GM18499 (cell line): ENCODE measurements at regions not wholly inside any gene's neighbourhood (a gene's known extent, or its start where the extent isn't known, plus 50 kb on each side); places are given as distances from the start of the nearest gene placed in this dataset.
"Not testable (repeated sequence)": the region's sequence is repeated elsewhere in the genome, so short reads cannot be mapped to it uniquely, and the experiment has no call there.

ENCODE experiments used
- ATAC-seq: cut with Tn5 transposase; IDR thresholded peaks from one replicate; pipeline ENCODE4 v1.9.1; 2021; ENCODE audit warnings: moderate number of reproducible peaks; ENCODE audit not compliant: insufficient read depth, unreplicated experiment

DNA sequence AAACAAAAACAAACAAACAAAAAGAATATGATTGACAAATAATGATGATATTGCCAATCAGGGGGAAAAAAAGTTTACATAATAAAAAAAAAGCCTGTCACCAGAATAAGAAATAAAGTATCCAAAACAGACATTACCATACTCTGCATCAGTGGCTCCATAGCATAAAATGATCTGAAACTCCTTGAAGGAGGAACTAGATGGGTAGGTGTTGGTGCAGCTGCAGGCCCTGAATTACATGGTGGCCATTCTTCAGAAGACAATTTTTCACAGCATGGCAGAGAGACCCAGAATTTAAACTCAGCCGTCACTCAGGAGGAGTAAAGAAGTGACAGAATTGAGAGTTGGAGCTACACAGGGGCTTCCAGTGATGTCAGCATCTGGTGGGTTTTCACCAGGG lies 60.2 kb downstream of the GLUL start:
- no peak for ATAC-seq

DNA sequence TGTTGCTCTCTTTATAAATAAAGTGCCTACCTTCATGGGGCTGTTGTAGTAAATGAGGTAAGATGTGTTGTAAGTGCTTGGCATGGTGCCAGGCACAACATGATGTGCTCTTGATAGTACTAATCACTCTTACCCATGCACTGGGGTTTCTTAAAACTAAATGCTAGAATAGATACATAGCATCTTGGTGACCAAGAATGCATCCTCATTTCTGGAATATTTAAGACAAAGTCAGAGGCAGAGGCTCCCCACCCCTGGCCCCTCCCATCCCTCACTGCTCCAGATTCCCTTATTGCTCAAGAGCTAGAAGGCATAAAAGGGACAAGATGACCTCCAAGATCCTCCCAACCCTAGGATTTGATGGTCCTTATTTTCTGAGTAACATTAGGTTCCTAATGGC lies 61.3 kb downstream of the GLUL start:
- ATAC-seq, result no peak

DNA sequence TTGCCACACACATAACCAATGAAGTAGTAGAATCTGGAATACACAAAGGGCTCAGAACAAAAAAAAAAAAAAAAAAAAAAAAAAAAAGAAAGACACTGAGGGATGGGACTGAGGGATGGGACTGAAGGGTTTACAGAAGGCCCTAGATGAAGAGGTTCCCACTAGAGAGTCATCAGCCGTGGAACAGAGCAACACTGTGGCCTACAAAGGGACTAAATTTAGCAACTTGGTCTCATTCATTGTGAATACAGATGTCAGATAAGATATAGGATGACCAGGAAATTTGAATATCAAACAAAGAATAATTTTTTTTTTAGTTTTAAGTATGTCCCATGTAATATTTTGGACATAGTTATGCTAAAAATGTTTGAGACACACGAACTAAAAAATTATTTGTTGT lies 62.1 kb downstream of the GLUL start:
- ATAC-seq, result no peak

DNA sequence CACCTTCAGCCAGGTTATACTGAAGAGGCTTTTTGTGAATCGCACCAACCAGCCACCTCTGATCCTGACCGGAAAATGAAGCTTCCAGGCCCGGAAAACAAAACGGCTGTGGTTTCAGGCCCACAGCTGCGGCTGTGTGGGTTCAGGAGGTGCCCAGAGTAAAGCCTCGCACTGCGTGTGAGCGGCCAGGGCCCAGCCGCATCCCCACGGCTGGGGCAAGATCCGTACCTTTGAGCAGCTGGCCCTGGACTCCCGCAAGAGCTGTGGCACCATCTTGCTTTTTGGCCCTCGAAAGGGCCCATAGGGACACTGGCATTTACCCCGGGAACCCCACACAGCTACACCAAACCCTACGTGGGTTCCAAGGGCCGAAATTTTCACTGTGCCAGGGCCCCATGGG lies 63.0 kb downstream of the GLUL start:
- ATAC-seq, result no peak

DNA sequence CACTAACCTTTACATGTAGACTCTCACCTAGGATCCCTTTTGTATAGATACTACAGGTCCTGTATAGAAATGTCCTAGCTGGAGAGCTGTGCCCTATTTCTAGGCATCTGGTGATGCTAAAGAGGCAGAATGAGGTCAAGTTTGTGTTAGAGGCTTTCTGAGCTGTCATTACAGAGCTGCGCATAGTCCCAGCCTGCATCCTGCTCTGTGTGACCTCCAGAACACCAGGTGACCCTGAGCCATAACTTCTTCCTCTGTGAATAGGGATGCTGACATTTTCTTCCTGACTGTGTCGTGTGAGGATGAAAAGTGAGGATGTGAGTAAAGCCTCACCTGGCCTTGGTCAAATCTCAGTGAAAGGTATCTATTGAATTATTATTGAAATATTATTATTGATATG lies 66.3 kb downstream of the GLUL start:
- no peak for ATAC-seq

DNA sequence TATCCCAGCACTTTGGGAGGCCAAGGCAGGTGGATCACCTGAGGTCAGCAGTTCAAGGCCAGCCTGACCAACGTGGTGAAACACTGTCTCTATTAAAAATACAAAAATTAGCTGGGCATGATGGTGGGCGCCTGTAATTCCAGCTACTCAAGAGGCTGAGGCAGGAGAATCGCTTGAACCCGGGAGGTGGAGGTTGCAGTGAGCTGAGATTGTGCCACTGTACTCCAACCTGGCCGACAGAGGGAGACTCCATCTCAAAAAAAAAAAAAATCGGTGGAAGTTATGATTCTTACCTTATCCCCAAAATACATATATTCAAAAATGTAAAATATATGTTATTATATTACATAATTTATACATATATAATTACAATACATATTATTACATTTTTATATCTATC lies 70.1 kb downstream of the GLUL start:
- not testable (repeated sequence) for ATAC-seq

DNA sequence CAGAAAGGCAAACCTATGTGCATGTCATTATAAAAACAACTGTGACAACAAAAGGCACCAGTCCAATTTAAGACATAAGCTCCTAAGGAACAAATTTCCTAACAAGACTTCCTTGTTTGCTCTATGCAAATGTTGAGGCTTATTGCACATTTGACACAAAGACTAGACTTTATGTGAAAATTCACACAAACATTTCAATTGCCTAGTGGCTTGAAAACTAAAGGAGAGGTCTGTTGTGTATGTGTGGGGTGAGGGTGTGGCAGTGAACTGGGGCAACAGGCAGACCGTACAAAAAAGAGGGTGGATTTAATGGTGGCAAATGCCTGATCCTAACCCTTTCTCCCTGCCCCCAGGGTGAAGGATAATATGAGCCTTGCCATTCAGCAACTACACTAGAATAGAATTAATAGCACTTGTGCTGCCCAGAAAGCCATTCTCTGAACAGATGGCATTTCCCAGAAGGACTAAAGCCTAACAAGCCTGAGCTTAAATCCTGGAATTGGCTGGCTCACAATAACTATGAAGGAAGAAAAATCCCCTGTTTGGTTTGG lies 73.9 kb downstream of the GLUL start:
- no peak for ATAC-seq

DNA sequence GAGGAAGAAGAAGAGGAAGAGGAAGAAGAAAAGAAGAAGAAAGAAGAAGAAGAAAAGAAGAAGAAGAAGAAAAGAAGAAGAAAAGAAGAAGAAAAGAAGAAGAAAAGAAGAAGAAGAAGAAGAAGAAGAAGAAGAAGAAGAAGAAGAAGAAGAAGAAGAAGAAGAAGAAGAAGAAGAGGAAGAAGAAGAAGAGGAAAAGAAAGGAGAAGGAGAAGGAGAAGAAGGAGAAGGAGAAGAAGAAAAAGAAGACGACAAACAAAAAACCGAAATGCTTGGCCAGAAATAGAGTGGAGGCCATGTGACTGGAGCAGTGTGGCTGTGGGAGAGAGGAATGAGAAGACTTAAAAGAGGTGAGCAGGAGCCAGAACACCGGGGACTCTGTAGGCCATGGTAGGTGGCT lies 75.1 kb downstream of the GLUL start:
- ATAC-seq, result not testable (repeated sequence)

DNA sequence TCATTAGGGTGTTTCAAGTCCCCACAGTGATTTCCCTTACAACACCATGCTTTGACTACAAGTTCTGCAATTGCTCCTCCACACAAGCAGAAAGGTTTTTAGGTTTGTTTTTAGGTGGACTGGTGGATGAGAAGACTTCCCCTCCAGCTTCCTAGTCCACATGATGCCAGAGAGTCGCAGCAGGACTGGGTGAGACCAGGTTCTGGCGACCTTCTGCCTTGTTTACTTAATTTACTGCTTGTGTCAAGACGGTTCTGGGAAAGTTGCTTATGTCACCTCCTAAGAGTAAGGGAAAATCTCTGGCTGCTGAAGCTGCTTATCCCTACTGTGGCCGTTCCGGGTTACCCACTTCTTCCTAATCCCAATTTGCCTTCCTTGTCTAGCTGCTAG lies 76.4 kb downstream of the GLUL start:
- no peak for ATAC-seq

DNA sequence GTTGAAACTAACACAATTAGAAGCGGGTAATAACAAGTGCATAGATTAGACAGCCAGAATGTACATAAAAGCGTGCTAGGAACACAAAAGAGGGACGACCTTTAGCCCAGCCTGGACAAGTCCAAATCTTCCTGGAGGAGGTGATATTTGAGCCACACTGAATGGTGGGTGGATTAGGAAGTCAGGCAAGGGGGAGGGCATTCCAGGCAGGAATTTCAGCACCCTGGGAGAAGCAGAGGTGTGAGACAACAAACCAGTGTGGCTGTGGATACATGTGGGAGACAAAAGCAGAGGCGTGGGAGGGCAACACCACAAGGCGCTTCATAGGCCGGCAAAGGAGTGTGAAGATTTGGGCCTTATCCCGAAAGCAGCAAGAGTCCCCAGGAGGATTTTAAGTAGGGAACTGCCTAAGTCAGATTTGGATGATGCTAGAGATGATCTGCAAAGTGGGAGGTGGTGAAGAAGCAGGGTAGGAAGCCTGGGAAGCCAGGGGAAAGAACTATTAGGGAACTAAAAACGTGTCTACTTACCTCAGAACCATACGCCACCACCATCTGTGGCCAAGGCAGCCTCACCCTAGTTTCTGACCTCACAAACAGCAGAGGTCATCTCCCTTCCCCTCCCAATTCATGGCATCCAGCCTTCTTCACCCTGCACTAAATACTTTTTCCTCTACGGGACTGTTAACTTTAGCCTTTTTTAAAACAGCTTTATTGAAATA lies 81.8 kb downstream of the GLUL start:
- ATAC-seq, result no peak

DNA sequence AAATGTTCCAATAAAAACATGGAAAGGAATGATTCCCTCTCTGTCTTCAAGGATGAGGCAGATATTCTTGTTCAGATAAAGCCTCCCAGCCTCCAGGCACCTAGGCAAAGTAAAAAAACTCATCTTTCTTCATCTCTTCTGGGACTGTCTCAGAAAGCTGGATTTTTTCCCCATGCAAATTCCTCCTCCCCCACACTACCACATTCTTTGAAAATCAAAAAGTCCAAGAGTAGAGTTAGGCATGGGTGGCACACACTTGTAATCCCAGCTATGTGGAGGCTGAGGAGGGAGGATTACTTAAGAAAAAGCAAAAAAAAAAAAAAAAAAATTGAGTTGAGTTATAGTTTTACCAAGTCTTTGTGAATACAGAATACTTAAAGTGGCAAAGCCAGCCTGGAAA lies 82.8 kb downstream of the GLUL start:
- ATAC-seq, result no peak

DNA sequence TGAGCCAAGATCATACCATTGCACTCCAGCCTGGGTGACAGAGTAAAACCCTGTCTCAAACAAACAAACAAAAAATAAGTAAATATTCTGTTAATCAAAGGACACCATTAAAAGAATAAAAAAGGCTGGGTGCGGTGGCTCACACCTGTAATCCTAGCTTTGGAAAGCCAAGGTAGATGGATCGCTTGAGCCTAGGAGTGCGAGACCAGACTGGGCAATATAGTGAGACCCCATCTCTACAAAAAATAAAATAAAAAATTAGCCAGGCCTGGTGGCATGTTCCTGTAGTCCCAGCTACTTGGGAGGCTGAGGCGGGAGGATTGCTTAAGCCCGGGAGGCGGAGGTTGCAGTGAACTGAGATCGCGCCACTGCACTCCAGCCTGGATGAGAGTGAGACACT lies 84.1 kb downstream of the GLUL start:
- not testable (repeated sequence) for ATAC-seq

DNA sequence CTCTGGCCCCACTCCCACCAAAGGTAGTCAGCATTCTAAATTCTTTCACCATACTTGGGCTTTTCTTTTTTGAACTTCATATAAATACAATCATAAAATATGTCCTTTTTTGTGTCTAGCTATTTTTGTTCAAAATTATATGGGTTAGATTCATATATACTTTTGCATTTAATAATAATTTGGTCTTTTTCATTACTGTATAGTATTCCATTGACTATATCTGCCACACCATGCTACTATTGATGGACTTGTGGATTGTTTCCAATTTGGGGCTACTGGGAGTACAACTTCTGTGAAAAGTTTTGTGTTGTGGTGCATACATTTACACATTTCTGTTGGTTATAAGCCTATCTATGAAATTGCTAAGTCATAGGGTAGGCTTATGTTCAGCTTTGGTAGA lies 85.7 kb downstream of the GLUL start:
- no peak for ATAC-seq

DNA sequence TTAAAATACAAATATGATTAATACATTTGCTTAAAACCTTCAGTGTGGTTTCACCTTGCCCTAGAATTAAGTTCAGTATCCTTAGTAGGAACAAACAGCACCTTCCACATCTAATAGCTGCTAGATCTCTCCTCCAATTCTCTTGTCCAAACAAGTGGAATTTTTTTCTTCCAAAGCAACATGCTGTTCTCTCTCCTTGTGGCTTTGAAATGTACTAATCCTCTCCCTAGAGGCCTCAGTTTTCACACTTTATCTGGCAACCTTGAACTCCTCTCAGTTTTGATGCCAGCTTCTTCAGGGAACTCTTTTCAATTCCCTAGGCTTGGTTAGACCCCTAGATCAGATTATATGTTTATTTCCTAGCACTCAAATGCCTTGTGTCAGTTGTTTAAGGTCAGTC lies 87.0 kb downstream of the GLUL start:
- no peak for ATAC-seq

DNA sequence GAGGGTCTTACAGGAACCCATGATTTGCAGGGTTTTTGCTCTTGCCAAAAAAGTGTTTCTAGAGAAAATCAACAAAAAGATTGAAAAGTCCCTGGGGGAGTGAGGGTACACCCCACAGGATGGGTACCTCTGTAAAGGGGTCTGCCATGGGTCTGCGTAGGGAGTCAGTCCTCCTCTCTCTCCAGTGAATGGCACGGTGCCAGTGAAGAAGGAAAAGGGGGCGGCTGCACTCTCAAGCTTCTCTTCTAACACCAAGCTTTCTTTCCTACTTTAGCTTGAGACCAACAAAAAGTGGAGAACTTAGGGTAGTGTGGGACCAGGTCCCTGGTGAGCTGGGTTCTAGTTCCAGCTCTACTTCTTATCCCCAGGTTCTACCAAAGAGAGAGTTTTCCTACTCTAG lies 87.4 kb downstream of the GLUL start:
- no peak for ATAC-seq

DNA sequence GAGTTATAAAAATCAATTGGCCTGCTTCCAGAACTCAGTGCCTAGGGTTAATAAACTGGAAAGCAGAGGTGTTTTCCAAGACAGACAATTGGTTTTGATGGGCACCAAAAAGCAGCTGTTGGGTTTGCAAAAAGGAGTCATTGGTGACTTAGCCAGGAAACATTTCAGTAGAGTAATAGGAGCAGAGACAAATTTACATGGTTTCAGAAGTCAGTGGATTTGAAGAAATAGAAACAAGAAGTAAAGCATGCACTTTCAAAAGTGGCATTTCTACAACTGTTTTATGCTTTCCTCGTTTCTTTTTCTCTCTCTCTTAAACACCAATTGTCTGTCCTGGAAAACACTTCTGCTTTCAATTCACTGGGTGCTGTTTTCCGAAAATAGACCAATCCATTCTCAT lies 87.8 kb downstream of the GLUL start:
- no peak for ATAC-seq

DNA sequence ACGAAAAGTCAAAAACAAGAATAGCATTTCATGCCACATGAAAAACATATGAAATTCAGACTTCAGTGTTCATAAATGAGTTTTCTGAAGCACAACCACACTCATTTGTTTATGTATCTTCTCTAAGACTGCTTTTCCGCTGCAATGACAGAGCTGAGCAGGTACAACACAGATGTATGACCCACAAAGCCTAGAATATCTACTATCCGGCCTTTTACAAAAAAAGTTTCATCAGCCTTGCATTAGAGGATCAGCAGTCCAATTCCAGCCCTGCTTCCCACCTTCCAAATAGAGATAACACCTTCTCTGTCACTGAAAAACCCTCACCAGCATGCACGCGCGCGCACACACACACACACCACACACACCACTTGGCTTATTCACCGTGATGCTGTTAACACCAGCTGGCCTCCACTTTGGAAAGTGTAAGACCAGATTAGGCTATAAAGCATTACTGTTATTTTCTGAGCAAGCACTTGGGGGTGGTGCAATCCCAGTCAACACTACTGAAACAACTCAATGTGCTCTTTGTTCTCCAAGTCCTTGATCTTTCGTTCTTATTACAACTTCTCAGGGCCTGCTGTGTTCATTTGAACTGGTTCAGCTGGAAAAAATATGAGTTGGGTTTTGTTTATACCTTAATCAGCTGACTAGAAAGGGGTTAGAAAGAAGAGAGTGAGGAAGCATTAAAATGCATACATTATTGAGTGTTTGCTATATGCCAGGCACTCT lies 90.0 kb downstream of the GLUL start:
- ATAC-seq, result no peak

DNA sequence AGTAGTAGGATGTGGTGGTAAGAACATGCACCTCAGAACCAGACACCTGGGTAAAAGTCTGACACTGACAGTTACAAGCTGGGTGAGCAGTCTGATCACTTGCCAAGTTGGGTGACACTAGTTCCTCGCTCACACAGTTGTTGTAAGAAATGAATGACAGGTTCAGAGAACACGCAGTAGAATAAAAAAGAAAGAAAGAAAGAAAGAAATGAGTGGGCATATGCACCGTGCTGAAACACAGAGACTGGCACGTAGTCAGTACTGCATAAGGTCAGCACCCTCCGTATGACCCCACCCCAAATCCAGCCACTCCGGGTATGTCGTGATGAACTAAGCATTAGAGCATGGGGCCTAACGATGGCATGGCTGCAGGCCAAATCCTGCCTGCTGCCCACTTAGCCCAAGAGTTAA lies 90.6 kb downstream of the GLUL start:
- no peak for ATAC-seq

DNA sequence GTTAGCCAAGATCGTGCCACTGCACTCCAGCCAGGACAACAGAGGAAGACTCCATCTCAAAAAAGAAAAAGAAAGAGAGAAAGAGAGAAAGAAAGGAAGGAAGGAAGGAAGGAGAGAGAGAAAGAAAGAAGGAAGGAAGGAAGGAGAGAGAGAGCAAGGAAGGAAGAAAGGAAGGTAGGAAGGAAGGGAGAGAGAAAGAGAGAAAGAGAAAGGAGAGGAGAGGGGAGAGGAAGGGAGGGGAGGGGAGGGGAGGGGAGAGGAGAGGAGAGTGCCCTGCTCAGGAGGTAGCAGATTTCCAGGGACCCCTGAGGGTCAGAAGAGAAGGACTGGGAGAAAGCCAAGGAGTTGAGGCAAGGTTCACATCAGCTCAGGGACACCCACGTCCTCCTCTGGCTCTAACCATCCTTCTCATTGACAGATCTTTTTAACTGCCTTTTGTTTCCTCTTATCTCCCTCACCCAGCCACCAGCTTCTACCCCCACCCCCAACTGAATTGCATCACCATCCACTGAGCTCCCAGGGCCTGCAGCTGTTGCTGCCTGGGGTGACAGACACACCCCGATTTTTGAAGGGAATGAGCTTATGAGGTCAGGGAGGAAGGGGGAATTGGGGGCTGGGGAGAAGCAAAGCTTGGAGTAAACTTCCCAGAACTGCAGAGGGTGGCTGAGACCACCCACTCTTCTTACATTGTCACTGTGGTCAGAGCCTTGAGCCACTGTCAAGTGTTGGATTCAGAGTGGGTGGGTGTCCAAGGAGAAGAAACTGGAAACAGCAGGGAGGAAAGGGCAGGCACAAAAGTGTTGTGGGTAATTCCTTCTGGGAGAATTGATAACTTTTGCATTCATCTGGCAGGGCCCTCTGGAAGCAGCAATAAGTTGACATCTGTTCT lies 91.6 kb downstream of the GLUL start:
- ATAC-seq, result no peak

DNA sequence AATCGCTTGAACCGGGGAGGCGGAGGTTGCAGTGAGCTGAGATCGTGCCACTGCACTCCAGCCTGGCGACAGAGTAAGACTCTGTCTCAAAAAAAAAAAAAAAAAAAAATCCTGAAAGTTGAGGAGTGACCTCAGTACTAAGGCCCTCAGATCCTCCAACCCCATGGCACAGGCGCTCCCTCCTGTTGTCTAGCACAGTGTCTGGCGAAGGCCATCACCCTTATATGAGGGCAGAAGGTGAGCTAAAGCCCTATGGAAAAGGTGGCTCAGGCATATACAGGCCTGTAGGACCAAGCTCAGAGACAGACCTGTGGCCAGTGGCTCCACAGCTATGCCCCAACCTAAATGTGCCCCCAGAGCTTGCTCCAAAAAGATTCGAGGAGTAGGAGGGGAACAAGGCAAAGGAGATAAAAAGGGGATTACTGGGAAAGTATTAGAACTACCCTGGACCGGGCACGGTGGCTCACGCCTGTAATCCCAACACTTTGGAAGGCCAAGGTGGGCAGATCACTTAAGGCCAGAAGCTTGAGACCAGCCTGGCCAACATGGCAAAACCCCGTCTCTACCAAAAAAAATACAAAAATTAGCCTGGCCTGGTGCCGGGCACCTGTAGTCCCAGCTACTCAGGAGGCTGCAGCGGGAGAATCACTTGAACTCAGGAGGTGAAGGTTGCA lies 92.4 kb downstream of the GLUL start:
- ATAC-seq, result not testable (repeated sequence)
